Subcutaneous abdominal adipose tissue (tissue), 5 donors: ENCODE measurements at regions not wholly inside any gene's neighbourhood (a gene's known extent, or its start where the extent isn't known, plus 50 kb on each side); places are given as distances from the start of the nearest gene placed in this dataset.

Experiments
- H3K27ac ChIP-seq: one replicate; pipeline ENCODE4 v1.7.0; 2013; ENCODE audit warnings: low read depth, mild to moderate bottlenecking, inconsistent platforms, low read length, moderate library complexity
- H3K27me3 ChIP-seq, 5 donors: one replicate each; pipeline ENCODE4 v1.7.0; 2013; ENCODE audit warnings: low read length in 5 of 5, inconsistent platforms in 1 of 5; ENCODE audit not compliant: control insufficient read depth in 5 of 5, insufficient read depth in 4 of 5
- H3K36me3 ChIP-seq, 5 donors: one replicate each; pipeline ENCODE4 v1.7.0; 2013; ENCODE audit warnings: low read length in 5 of 5; ENCODE audit not compliant: control insufficient read depth in 5 of 5, insufficient read depth in 5 of 5
- H3K4me1 ChIP-seq, 5 donors: one replicate each; pipeline ENCODE4 v1.7.0; 2013; ENCODE audit warnings: low read length in 5 of 5, mild to moderate bottlenecking in 3 of 5, moderate library complexity in 1 of 5; ENCODE audit not compliant: control insufficient read depth in 5 of 5, insufficient read depth in 5 of 5
- H3K4me3 ChIP-seq, 5 donors: one replicate each; pipeline ENCODE4 v1.7.0; 2013; ENCODE audit warnings: low read length in 5 of 5, low read depth in 1 of 5
- H3K9ac ChIP-seq, 5 donors: one replicate each; pipeline ENCODE4 v1.7.0; 2013; ENCODE audit warnings: low read length in 5 of 5, mild to moderate bottlenecking in 4 of 5, moderate library complexity in 3 of 5
- H3K9me3 ChIP-seq, 5 donors: one replicate each; pipeline ENCODE4 v1.7.0; 2013; ENCODE audit warnings: low read length in 5 of 5; ENCODE audit not compliant: control insufficient read depth in 5 of 5
- donor health status: healthy.
- donor health status: healthy.
- donor health status: healthy.
- donor health status: healthy.
- donor health status: healthy.

GRCh38 chr22:26849575-26849974 lies 192.2 kb downstream of the MIAT start:
- Histone ChIP-seq H3K4me1 (peaks cover 7 to 21% (median 12%) of the 10 kb centered on the region in 5 donors), H3K9ac (no peak overlapping the region), H3K4me3 (no peak overlapping the region), H3K27ac (no peak overlapping the region), H3K36me3 (no peaks in the 10 kb centered on the region), H3K9me3 (no peaks in the 10 kb centered on the region), H3K27me3 (no peaks in the 10 kb centered on the region)

GRCh38 chr22:26851125-26851524 lies 193.7 kb downstream of the MIAT start:
- Histone ChIP-seq H3K4me3 (no peak overlapping the region), H3K27ac (no peak overlapping the region), H3K9ac (no peak overlapping the region), H3K27me3 (no peaks in the 10 kb centered on the region), H3K9me3 (no peaks in the 10 kb centered on the region), H3K36me3 (no peaks in the 10 kb centered on the region), H3K4me1 (peaks cover 4 to 15% (median 7%) of the 10 kb centered on the region in 5 donors)

- H3K4me3 ChIP-seq = no peak overlapping the region
- no peaks in the 10 kb centered on the region for H3K9me3 ChIP-seq
- H3K27ac ChIP-seq = no peak overlapping the region
- H3K36me3 ChIP-seq = no peaks in the 10 kb centered on the region
- no peaks in the 10 kb centered on the region for H3K27me3 ChIP-seq
- H3K4me1 ChIP-seq = peaks cover 4 to 10% (median 7%) of the 10 kb centered on the region in 5 donors
- no peak overlapping the region for H3K9ac ChIP-seq
These were observed 194.8 kb downstream of the MIAT start for GRCh38 chr22:26852176-26852575.

GRCh38 chr22:26853071-26853470 lies 195.7 kb downstream of the MIAT start:
- Histone ChIP-seq H3K27me3 (no peaks in the 10 kb centered on the region), H3K4me1 (peaks cover 3 to 5% (median 4%) of the 10 kb centered on the region in 5 donors), H3K4me3 (no peak overlapping the region), H3K9ac (no peak overlapping the region), H3K36me3 (no peaks in the 10 kb centered on the region), H3K9me3 (no peaks in the 10 kb centered on the region), H3K27ac (no peak overlapping the region)

GRCh38 chr22:26853495-26853894 lies 196.1 kb downstream of the MIAT start:
- Histone ChIP-seq H3K9me3 (no peaks in the 10 kb centered on the region), H3K4me1 (peaks cover 0 to 1% (median 0%) of the 10 kb centered on the region in 5 donors), H3K36me3 (no peaks in the 10 kb centered on the region), H3K4me3 (no peak overlapping the region), H3K27ac (no peak overlapping the region), H3K9ac (no peak overlapping the region), H3K27me3 (no peaks in the 10 kb centered on the region)

GRCh38 chr22:26857169-26857568 lies 199.8 kb downstream of the MIAT start:
- Histone ChIP-seq H3K27me3 (no peaks in the 10 kb centered on the region), H3K9me3 (no peaks in the 10 kb centered on the region), H3K9ac (no peak overlapping the region), H3K27ac (no peak overlapping the region), H3K36me3 (no peaks in the 10 kb centered on the region), H3K4me1 (no peaks in the 10 kb centered on the region), H3K4me3 (no peak overlapping the region)

- Histone ChIP-seq H3K27ac (no peak overlapping the region), H3K9me3 (no peaks in the 10 kb centered on the region), H3K4me3 (no peak overlapping the region), H3K9ac (no peak overlapping the region), H3K27me3 (no peaks in the 10 kb centered on the region), H3K4me1 (no peaks in the 10 kb centered on the region), H3K36me3 (peaks cover 0 to 3% (median 0%) of the 10 kb centered on the region in 5 donors)
These were observed 202.9 kb downstream of the MIAT start for GRCh38 chr22:26860301-26860700.

GRCh38 chr22:26865021-26865420 lies 207.6 kb downstream of the MIAT start:
- H3K9ac ChIP-seq = no peak overlapping the region
- H3K27me3 ChIP-seq = no peaks in the 10 kb centered on the region
- no peak overlapping the region for H3K4me3 ChIP-seq
- H3K4me1 ChIP-seq = no peaks in the 10 kb centered on the region
- H3K9me3 ChIP-seq = peaks cover 0 to 4% (median 3%) of the 10 kb centered on the region in 5 donors
- H3K27ac ChIP-seq = no peak overlapping the region
- peaks cover 0 to 3% (median 0%) of the 10 kb centered on the region in 5 donors for H3K36me3 ChIP-seq

GRCh38 chr22:26883393-26883792 lies 226.0 kb downstream of the MIAT start:
- Histone ChIP-seq H3K9ac (no peak overlapping the region), H3K9me3 (no peaks in the 10 kb centered on the region), H3K4me1 (peaks cover 2 to 14% (median 8%) of the 10 kb centered on the region in 5 donors), H3K4me3 (no peak overlapping the region), H3K27me3 (no peaks in the 10 kb centered on the region), H3K27ac (no peak overlapping the region), H3K36me3 (no peaks in the 10 kb centered on the region)

- no peaks in the 10 kb centered on the region for H3K9me3 ChIP-seq
- no peak overlapping the region for H3K27ac ChIP-seq
- H3K27me3 ChIP-seq = no peaks in the 10 kb centered on the region
- no peaks in the 10 kb centered on the region for H3K36me3 ChIP-seq
- no peak overlapping the region for H3K9ac ChIP-seq
- no peak overlapping the region for H3K4me3 ChIP-seq
- H3K4me1 ChIP-seq = peaks cover 2 to 26% (median 18%) of the 10 kb centered on the region in 5 donors
These were observed 227.5 kb downstream of the MIAT start for GRCh38 chr22:26884921-26885320.
